ENCODE measurements at regions not wholly inside any gene's neighbourhood (a gene's known extent, or its start where the extent isn't known, plus 50 kb on each side); places are given as distances from the start of the nearest gene placed in this dataset.

GRCh38 chr2:82120654-82121053 lies 1816.1 kb upstream of the LRRTM1 start:
- no peak overlapping the region for H3K27ac Mint-ChIP-seq
- intact Hi-C loops (cut with micrococcal nuclease): no loop called here
- CTCF ChIA-PET: no interaction called here
- DNase-seq: no peak
- TF ChIP-seq CTCF (IDR thresholded peaks at IDR 0.05): no peak
- H3K4me3 Mint-ChIP-seq: no peak overlapping the region
- H3K4me1 Mint-ChIP-seq (ENCODE audit: low read depth): no peaks in the 10 kb centered on the region
- H3K9me3 Mint-ChIP-seq: peaks cover 16% of the 10 kb centered on the region
- no peaks in the 10 kb centered on the region for H3K36me3 Mint-ChIP-seq (ENCODE audit: low read depth)
- no peak for ATAC-seq
- no peaks in the 10 kb centered on the region for H3K27me3 Mint-ChIP-seq
- POLR2A ChIA-PET: no interaction called here

DNA sequence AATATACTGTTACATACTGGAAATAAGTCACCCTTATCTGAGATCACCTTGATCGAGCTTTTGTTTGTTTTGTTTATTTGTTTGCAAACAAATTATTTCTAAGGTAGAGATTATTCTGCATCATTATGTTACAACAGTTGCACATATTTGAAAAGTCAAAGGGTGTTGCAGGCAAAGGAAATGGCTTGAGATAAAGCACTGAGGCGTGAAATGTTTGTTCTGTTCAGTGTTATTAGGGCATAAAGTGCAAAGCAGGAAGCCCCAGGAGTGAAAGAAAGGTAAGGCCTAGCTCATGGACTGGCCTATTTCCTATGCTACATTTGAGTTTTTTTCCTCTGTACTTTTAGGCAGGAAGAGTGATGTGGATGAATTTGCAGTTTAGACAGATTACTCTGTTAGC lies 1815.6 kb upstream of the LRRTM1 start:
- TF ChIP-seq CTCF (IDR thresholded peaks at IDR 0.05): no peak
- POLR2A ChIA-PET: no interaction called here
- Mint-ChIP-seq H3K4me3 (no peak overlapping the region), H3K27ac (no peak overlapping the region), H3K9me3 (peaks cover 16% of the 10 kb centered on the region), H3K27me3 (no peaks in the 10 kb centered on the region), H3K36me3 (ENCODE audit: low read depth) (no peaks in the 10 kb centered on the region), H3K4me1 (ENCODE audit: low read depth) (no peaks in the 10 kb centered on the region)
- ATAC-seq: no peak
- intact Hi-C loops (cut with micrococcal nuclease): no loop called here
- DNase-seq: no peak
- CTCF ChIA-PET: no interaction called here

DNA sequence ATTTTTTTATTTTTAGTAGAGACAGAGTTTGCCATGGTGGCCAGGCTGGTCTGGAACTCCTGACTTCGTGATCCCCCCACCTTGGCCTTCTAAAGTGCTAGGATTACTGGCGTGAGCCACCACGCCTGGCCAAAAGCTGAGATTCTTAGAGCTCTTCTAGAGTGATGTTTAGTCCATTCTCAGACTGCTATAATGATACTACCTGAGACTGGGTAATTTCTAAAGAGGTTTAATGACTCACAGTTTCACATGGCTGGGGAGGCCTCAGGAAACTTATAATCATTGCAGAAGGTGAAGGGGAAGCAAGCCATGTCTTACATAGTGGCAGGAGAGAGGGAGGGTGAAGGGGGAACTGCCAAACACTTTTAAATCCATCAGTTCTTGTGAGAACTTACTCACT lies 1804.9 kb upstream of the LRRTM1 start:
- ChIA-PET CTCF (no interaction called here), POLR2A (no interaction called here)
- intact Hi-C loops (cut with micrococcal nuclease): no loop called here
- DNase-seq (no peak), ATAC-seq (no peak)
- Mint-ChIP-seq H3K27ac (no peak overlapping the region), H3K4me1 (ENCODE audit: low read depth) (no peaks in the 10 kb centered on the region), H3K4me3 (no peak overlapping the region), H3K27me3 (no peaks in the 10 kb centered on the region), H3K9me3 (peaks cover 18% of the 10 kb centered on the region), H3K36me3 (ENCODE audit: low read depth) (no peaks in the 10 kb centered on the region)
- TF ChIP-seq CTCF (IDR thresholded peaks at IDR 0.05): no peak

DNA sequence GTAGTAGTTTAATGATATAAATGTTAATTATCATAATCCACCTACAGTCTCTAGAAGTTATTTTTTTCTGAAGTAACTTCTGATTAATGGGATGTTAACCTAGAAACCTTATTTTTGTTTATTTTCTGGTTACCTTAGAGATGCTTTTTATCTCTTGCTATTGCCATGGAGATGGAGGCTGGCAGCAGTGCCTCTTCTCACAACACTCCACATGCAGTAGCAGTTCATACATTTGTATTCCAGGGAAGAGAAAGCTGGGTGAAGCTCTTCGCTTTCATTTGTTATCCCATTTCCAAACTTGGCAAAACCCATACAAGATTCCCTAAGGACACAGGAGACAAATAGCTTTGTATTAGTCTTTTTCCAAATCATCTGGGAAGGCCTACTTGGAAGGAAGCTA lies 1794.1 kb upstream of the LRRTM1 start:
- TF ChIP-seq CTCF (IDR thresholded peaks at IDR 0.05): no peak
- Mint-ChIP-seq H3K27ac (no peak overlapping the region), H3K36me3 (ENCODE audit: low read depth) (no peaks in the 10 kb centered on the region), H3K9me3 (peaks cover 4% of the 10 kb centered on the region), H3K4me3 (no peak overlapping the region), H3K4me1 (ENCODE audit: low read depth) (no peaks in the 10 kb centered on the region), H3K27me3 (no peaks in the 10 kb centered on the region)
- intact Hi-C loops (cut with micrococcal nuclease): no loop called here
- ATAC-seq: no peak
- ChIA-PET CTCF (no interaction called here), POLR2A (no interaction called here)
- DNase-seq: no peak

DNA sequence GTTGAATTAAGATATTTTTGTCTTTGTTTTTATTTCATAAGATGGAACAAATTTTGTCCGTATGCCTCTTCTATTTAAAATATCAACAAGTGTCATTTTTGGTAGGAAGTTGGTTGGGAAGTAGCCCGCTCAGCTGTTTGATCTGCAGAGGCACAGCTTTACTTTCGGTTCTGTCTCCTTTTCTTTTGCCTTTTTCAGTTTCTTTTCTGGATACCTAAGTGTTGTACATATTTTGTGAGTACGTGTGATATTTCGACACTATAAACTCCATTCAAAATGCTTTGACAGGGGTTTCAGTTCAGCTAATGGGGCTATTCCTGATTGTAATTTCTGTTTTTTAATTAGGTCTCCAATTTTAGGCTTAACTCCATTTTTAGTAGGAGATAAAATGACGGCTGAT lies 1785.0 kb upstream of the LRRTM1 start:
- POLR2A ChIA-PET: no interaction called here
- H3K27ac Mint-ChIP-seq: no peak overlapping the region

More for the DNA sequence above, 1785.0 kb upstream of the LRRTM1 start:
- Mint-ChIP-seq H3K27me3 (no peaks in the 10 kb centered on the region), H3K4me3 (no peak overlapping the region), H3K9me3 (peaks cover 15% of the 10 kb centered on the region), H3K36me3 (ENCODE audit: low read depth) (no peaks in the 10 kb centered on the region), H3K4me1 (ENCODE audit: low read depth) (no peaks in the 10 kb centered on the region)
- CTCF ChIA-PET: no interaction called here
- ATAC-seq (no peak), DNase-seq (no peak)
- TF ChIP-seq CTCF (IDR thresholded peaks at IDR 0.05): no peak
- intact Hi-C loops (cut with micrococcal nuclease): no loop called here

Measured in activated CD8-positive, alpha-beta T cell treated with anti-CD3 and anti-CD28 coated beads for 36 hours (primary cell).